ENCODE measurements at regions not wholly inside any gene's neighbourhood (a gene's known extent, or its start where the extent isn't known, plus 50 kb on each side); places are given as distances from the start of the nearest gene placed in this dataset.

- DNase-seq (ENCODE audit: low read depth, low spot score), result no peak
- Histone ChIP-seq H3K4me3 (ENCODE audit: low read depth, low read length) (no peak overlapping the region), H3K9me3 (ENCODE audit: control insufficient read depth, insufficient read depth, low read length) (peaks cover 11% of the 10 kb centered on the region), H3K27ac (ENCODE audit: low read depth, low read length) (no peak overlapping the region), H3K27me3 (ENCODE audit: control insufficient read depth, insufficient read depth, low read length) (no peaks in the 10 kb centered on the region)
- ChIA-PET POLR2A (no interaction called here), CTCF (no interaction called here)
- TF ChIP-seq, protein P1, sequence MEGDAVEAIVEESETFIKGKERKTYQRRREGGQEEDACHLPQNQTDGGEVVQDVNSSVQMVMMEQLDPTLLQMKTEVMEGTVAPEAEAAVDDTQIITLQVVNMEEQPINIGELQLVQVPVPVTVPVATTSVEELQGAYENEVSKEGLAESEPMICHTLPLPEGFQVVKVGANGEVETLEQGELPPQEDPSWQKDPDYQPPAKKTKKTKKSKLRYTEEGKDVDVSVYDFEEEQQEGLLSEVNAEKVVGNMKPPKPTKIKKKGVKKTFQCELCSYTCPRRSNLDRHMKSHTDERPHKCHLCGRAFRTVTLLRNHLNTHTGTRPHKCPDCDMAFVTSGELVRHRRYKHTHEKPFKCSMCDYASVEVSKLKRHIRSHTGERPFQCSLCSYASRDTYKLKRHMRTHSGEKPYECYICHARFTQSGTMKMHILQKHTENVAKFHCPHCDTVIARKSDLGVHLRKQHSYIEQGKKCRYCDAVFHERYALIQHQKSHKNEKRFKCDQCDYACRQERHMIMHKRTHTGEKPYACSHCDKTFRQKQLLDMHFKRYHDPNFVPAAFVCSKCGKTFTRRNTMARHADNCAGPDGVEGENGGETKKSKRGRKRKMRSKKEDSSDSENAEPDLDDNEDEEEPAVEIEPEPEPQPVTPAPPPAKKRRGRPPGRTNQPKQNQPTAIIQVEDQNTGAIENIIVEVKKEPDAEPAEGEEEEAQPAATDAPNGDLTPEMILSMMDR (IDR thresholded peaks at IDR 0.05; ENCODE audit: low read depth, low read length), result no peak
These were observed 65.3 kb upstream of the NTRK2 start for GRCh38 chr9:84604223-84604622.

- TF ChIP-seq, protein P1 (IDR thresholded peaks at IDR 0.05; ENCODE audit: low read depth, low read length), result no peak
- peaks cover 5% of the 10 kb centered on the region; the same call in 1 of the 2 replicates for H3K9me3 ChIP-seq (ENCODE audit: control insufficient read depth, insufficient read depth, low read length)
- no peak overlapping the region for H3K4me3 ChIP-seq (ENCODE audit: low read depth, low read length)
- ChIA-PET POLR2A (no interaction called here), CTCF (no interaction called here)
- H3K27ac ChIP-seq (ENCODE audit: low read depth, low read length), result no peak overlapping the region
- no peak for DNase-seq (ENCODE audit: low read depth, low spot score)
- H3K27me3 ChIP-seq (ENCODE audit: control insufficient read depth, insufficient read depth, low read length), result no peaks in the 10 kb centered on the region
These were observed 59.8 kb upstream of the NTRK2 start for GRCh38 chr9:84609779-84610178.

DNA sequence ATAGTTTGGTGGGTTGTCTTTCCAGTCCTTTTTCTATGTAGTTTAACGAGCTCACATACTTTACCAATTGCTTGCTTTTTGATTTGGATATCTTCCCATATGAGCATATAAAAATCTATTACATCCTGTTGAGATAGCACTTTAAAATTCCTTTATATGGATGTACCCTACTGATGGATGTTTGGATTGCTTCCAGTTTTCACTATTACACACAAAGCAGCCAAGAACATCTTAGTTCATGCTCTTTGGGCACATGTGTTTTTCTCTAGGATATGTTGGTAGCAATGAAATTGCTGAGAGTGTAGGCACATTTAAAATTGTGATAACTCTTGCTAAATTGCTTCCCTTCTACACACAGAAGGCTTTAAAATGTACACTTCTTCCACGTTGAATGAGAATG is 56.1 kb upstream of the NTRK2 start:
- Histone ChIP-seq H3K27me3 (ENCODE audit: control insufficient read depth, insufficient read depth, low read length) (no peaks in the 10 kb centered on the region), H3K27ac (ENCODE audit: low read depth, low read length) (no peak overlapping the region), H3K4me3 (ENCODE audit: low read depth, low read length) (no peak overlapping the region), H3K9me3 (ENCODE audit: control insufficient read depth, insufficient read depth, low read length) (no peaks in the 10 kb centered on the region)
- POLR2A ChIA-PET, result no interaction called here
- CTCF ChIA-PET, result no interaction called here
- TF ChIP-seq, protein P1 (IDR thresholded peaks at IDR 0.05; ENCODE audit: low read depth, low read length), result no peak
- DNase-seq (ENCODE audit: low read depth, low spot score), result no peak

DNA sequence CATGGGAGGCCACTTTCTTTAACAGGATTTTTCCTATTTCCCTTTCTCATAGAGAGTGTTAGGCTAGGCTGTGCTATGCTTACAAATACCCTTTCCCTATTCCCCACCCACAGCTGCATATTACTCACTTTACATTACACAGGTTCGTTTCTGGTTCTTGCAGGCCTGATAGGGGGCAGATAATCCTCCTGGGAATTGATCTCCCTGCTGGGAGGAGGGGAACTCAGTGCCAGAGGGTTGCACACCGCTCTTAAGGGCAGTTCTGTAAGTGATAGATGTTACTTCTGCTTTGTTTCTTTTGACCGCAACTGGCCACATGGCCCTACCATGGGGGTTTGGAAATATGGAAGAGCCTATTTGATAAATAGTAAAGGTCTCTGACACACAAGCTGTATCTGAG is 54.0 kb upstream of the NTRK2 start:
- ChIA-PET CTCF (no interaction called here), POLR2A (no interaction called here)
- Histone ChIP-seq H3K27ac (ENCODE audit: low read depth, low read length) (no peak overlapping the region), H3K9me3 (ENCODE audit: control insufficient read depth, insufficient read depth, low read length) (no peaks in the 10 kb centered on the region; the same call in 1 of the 2 replicates), H3K27me3 (ENCODE audit: control insufficient read depth, insufficient read depth, low read length) (no peaks in the 10 kb centered on the region), H3K4me3 (ENCODE audit: low read depth, low read length) (no peak overlapping the region)
- no peak for DNase-seq (ENCODE audit: low read depth, low spot score)
- TF ChIP-seq, protein P1 (IDR thresholded peaks at IDR 0.05; ENCODE audit: low read depth, low read length), result no peak

- POLR2A ChIA-PET, result no interaction called here
- Histone ChIP-seq H3K27me3 (ENCODE audit: control insufficient read depth, insufficient read depth, low read length) (no peaks in the 10 kb centered on the region), H3K9me3 (ENCODE audit: control insufficient read depth, insufficient read depth, low read length) (no peaks in the 10 kb centered on the region; the same call in 1 of the 2 replicates), H3K27ac (ENCODE audit: low read depth, low read length) (no peak overlapping the region), H3K4me3 (ENCODE audit: low read depth, low read length) (no peak overlapping the region)
- DNase-seq (ENCODE audit: low read depth, low spot score), result no peak
- CTCF ChIA-PET, result no interaction called here
- TF ChIP-seq, protein P1 (IDR thresholded peaks at IDR 0.05; ENCODE audit: low read depth, low read length), result no peak
These were observed 52.0 kb upstream of the NTRK2 start for GRCh38 chr9:84617411-84618029.

Data from AG04450 (cell line).